ENCODE measurements at regions not wholly inside any gene's neighbourhood (a gene's known extent, or its start where the extent isn't known, plus 50 kb on each side); places are given as distances from the start of the nearest gene placed in this dataset.

DNA sequence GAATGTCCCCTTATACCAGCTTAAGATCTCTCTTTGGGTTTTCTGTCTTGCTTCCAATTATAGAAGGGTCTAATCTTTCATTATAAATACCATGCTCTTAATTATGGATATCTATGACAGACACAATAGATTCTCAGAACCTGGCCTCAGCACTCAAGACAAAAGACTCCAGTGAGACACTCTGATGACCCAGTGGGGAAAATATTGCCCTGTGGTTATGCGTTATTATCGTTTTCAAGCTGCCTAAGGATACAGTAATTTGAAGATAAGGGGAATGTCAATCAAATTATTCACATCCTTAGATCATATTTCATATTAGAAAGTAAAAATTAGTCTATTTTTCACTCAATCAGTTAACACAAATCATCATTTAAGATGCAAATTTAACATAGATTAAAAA, 748.8 kb downstream of the XPNPEP1 start:
- Histone ChIP-seq H3K9ac (ENCODE audit: low read depth, low read length) (no peak overlapping the region), H3K4me1 (ENCODE audit: control insufficient read depth, insufficient read depth, low read length) (no peaks in the 10 kb centered on the region), H3K36me3 (ENCODE audit: control insufficient read depth, insufficient read depth, low read length) (no peaks in the 10 kb centered on the region), H3K4me3 (ENCODE audit: low read depth, low read length) (no peak overlapping the region), H3K9me3 (ENCODE audit: control insufficient read depth, insufficient read depth, low read length) (no peaks in the 10 kb centered on the region), H3K27me3 (ENCODE audit: control insufficient read depth, insufficient read depth, low read length) (no peaks in the 10 kb centered on the region)

GRCh38 chr10:109173937-109174336, 749.4 kb downstream of the XPNPEP1 start:
- no peak overlapping the region for H3K9ac ChIP-seq (ENCODE audit: low read depth, low read length)
- H3K4me3 ChIP-seq (ENCODE audit: low read depth, low read length) = no peak overlapping the region
- no peaks in the 10 kb centered on the region for H3K36me3 ChIP-seq (ENCODE audit: control insufficient read depth, insufficient read depth, low read length)
- no peaks in the 10 kb centered on the region for H3K4me1 ChIP-seq (ENCODE audit: control insufficient read depth, insufficient read depth, low read length)
- H3K27me3 ChIP-seq (ENCODE audit: control insufficient read depth, insufficient read depth, low read length) = no peaks in the 10 kb centered on the region
- H3K9me3 ChIP-seq (ENCODE audit: control insufficient read depth, insufficient read depth, low read length) = no peaks in the 10 kb centered on the region

DNA sequence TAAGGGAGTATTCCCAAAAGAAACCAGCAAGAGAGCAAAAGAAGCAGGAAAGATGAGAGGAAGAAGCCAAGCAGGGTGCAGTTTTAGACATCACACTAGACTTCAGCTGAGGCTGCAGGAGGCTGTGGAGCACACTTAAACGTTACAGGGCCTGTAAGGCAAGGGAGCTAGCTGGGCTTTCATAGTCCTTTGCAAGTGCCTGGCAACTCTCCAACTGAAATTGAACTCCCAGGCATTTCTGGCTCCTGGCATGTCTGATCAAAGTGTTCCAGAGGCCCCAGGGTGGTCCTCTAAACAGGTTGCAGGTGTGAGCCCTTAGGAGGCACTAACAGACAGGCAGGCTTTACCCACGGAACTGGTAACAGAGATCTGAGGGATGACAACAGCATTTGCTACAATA, 750.2 kb downstream of the XPNPEP1 start:
- H3K9ac ChIP-seq (ENCODE audit: low read depth, low read length) = no peak overlapping the region
- H3K4me3 ChIP-seq (ENCODE audit: low read depth, low read length) = no peak overlapping the region
- no peaks in the 10 kb centered on the region for H3K9me3 ChIP-seq (ENCODE audit: control insufficient read depth, insufficient read depth, low read length)
- H3K36me3 ChIP-seq (ENCODE audit: control insufficient read depth, insufficient read depth, low read length) = no peaks in the 10 kb centered on the region
- no peaks in the 10 kb centered on the region for H3K4me1 ChIP-seq (ENCODE audit: control insufficient read depth, insufficient read depth, low read length)
- no peaks in the 10 kb centered on the region for H3K27me3 ChIP-seq (ENCODE audit: control insufficient read depth, insufficient read depth, low read length)

DNA sequence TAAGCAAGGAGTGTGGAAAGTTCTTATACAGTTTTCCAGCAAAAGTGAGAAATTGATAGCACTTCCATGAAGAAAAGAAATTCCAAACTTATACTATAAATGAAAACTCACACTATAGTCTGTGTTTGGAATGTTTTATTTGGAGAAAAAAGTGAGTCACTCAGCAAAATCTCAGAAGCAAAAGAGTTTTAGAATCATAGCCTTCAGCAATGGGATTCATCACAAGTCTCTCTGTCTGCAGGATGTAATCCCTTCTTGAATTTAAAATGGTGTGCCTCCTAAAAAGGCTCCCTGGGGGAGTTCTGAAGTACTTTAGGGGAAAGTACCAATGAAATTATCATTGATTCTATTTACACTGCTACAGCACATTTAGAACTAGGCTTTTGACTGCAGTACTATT, 756.4 kb downstream of the XPNPEP1 start:
- H3K4me3 ChIP-seq (ENCODE audit: low read depth, low read length) = no peak overlapping the region
- H3K36me3 ChIP-seq (ENCODE audit: control insufficient read depth, insufficient read depth, low read length) = no peaks in the 10 kb centered on the region
- H3K9ac ChIP-seq (ENCODE audit: low read depth, low read length) = no peak overlapping the region
- H3K27me3 ChIP-seq (ENCODE audit: control insufficient read depth, insufficient read depth, low read length) = no peaks in the 10 kb centered on the region
- H3K4me1 ChIP-seq (ENCODE audit: control insufficient read depth, insufficient read depth, low read length) = no peaks in the 10 kb centered on the region
- H3K9me3 ChIP-seq (ENCODE audit: control insufficient read depth, insufficient read depth, low read length) = no peaks in the 10 kb centered on the region

- Histone ChIP-seq H3K4me3 (ENCODE audit: low read depth, low read length) (no peak overlapping the region), H3K4me1 (ENCODE audit: control insufficient read depth, insufficient read depth, low read length) (no peaks in the 10 kb centered on the region), H3K36me3 (ENCODE audit: control insufficient read depth, insufficient read depth, low read length) (no peaks in the 10 kb centered on the region), H3K9ac (ENCODE audit: low read depth, low read length) (no peak overlapping the region), H3K9me3 (ENCODE audit: control insufficient read depth, insufficient read depth, low read length) (no peaks in the 10 kb centered on the region), H3K27me3 (ENCODE audit: control insufficient read depth, insufficient read depth, low read length) (no peaks in the 10 kb centered on the region)
Measured at GRCh38 chr10:109159351-109159750, 764.0 kb downstream of the XPNPEP1 start.

- Histone ChIP-seq H3K9ac (ENCODE audit: low read depth, low read length) (no peak overlapping the region), H3K4me3 (ENCODE audit: low read depth, low read length) (no peak overlapping the region), H3K9me3 (ENCODE audit: control insufficient read depth, insufficient read depth, low read length) (no peaks in the 10 kb centered on the region), H3K36me3 (ENCODE audit: control insufficient read depth, insufficient read depth, low read length) (no peaks in the 10 kb centered on the region), H3K27me3 (ENCODE audit: control insufficient read depth, insufficient read depth, low read length) (no peaks in the 10 kb centered on the region), H3K4me1 (ENCODE audit: control insufficient read depth, insufficient read depth, low read length) (no peaks in the 10 kb centered on the region)
Measured at GRCh38 chr10:109156396-109156795, 766.9 kb downstream of the XPNPEP1 start.

DNA sequence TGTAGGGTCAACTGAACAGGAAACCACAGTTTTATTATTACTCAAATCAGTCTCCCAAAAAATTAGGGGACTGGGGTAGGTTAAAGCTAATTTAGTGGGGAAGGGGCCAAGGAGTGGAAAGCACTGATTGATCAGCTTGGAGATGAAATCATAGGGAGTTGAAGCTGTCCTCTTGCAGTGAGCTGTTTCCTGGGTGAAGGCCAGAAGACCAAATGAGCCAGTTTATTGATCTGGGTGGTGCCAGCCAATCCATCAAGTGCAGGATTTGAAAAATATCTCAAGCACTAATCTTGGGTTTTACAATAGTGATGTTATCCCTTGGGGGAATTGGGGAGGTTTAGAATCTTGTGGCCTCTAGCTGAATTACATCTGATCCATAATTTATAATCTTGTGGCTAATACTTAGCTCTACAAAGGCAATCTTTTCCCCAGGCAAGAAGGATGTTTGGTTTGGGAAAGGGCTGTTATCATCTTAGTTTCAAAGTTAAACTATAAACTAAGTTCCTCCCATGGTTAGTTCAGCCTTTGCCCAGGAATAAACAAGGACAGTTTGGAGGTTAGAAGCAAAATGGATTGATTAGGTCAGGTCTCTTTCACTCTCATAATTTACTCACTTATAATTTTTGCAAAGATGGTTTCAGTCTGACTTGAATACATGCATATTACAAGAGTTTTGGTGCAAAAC, 773.5 kb downstream of the XPNPEP1 start:
- H3K27me3 ChIP-seq (ENCODE audit: control insufficient read depth, insufficient read depth, low read length) = no peaks in the 10 kb centered on the region
- H3K4me3 ChIP-seq (ENCODE audit: low read depth, low read length) = no peak overlapping the region
- no peaks in the 10 kb centered on the region for H3K9me3 ChIP-seq (ENCODE audit: control insufficient read depth, insufficient read depth, low read length)
- H3K4me1 ChIP-seq (ENCODE audit: control insufficient read depth, insufficient read depth, low read length) = no peaks in the 10 kb centered on the region
- H3K9ac ChIP-seq (ENCODE audit: low read depth, low read length) = no peak overlapping the region
- H3K36me3 ChIP-seq (ENCODE audit: control insufficient read depth, insufficient read depth, low read length) = no peaks in the 10 kb centered on the region

DNA sequence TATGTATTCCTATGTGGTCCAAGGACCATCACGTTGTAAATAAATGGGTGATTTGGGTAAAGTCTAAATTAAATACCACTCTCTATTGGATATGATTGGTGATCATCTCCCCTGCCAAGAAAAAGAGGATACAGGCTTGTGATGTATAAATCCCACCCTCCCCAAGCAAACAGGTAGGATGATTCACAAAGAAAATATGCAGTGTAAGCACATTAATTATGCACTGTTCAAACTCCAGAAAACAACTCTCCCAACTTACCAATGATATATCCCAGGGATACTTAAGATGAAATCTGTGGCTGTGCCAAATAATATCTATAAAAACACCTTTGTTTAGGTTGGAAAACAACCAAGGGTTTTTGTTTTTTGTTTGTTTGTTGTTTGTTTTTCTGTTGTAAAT, 795.9 kb downstream of the XPNPEP1 start:
- H3K27me3 ChIP-seq (ENCODE audit: control insufficient read depth, insufficient read depth, low read length) = no peaks in the 10 kb centered on the region
- H3K4me3 ChIP-seq (ENCODE audit: low read depth, low read length) = no peak overlapping the region
- H3K36me3 ChIP-seq (ENCODE audit: control insufficient read depth, insufficient read depth, low read length) = no peaks in the 10 kb centered on the region
- H3K4me1 ChIP-seq (ENCODE audit: control insufficient read depth, insufficient read depth, low read length) = no peaks in the 10 kb centered on the region
- no peak overlapping the region for H3K9ac ChIP-seq (ENCODE audit: low read depth, low read length)
- no peaks in the 10 kb centered on the region for H3K9me3 ChIP-seq (ENCODE audit: control insufficient read depth, insufficient read depth, low read length)

GRCh38 chr10:109126541-109126940, 796.8 kb downstream of the XPNPEP1 start:
- no peaks in the 10 kb centered on the region for H3K27me3 ChIP-seq (ENCODE audit: control insufficient read depth, insufficient read depth, low read length)
- no peak overlapping the region for H3K4me3 ChIP-seq (ENCODE audit: low read depth, low read length)
- H3K9me3 ChIP-seq (ENCODE audit: control insufficient read depth, insufficient read depth, low read length) = no peaks in the 10 kb centered on the region
- no peak overlapping the region for H3K9ac ChIP-seq (ENCODE audit: low read depth, low read length)
- H3K36me3 ChIP-seq (ENCODE audit: control insufficient read depth, insufficient read depth, low read length) = no peaks in the 10 kb centered on the region
- no peaks in the 10 kb centered on the region for H3K4me1 ChIP-seq (ENCODE audit: control insufficient read depth, insufficient read depth, low read length)

DNA sequence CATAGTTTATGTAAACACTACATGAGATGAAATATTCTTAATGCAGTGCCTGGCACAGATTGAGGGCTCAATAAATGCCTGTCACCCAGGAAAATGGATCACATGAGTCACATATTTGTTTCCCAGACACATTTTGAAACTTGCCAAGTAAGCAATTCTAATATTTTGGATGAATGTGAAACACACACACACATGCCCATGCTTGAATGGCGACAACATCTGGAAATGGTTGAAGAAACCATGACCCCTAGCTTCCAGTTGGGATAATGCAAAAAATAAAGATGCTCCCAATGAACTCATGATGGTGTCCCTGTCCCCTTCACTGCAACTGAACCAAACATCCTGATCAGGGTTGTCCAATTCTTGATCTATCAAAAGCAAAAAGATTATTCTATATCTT, 797.3 kb downstream of the XPNPEP1 start:
- Histone ChIP-seq H3K4me1 (ENCODE audit: control insufficient read depth, insufficient read depth, low read length) (no peaks in the 10 kb centered on the region), H3K36me3 (ENCODE audit: control insufficient read depth, insufficient read depth, low read length) (no peaks in the 10 kb centered on the region), H3K27me3 (ENCODE audit: control insufficient read depth, insufficient read depth, low read length) (no peaks in the 10 kb centered on the region), H3K9me3 (ENCODE audit: control insufficient read depth, insufficient read depth, low read length) (no peaks in the 10 kb centered on the region), H3K9ac (ENCODE audit: low read depth, low read length) (no peak overlapping the region), H3K4me3 (ENCODE audit: low read depth, low read length) (no peak overlapping the region)

- Histone ChIP-seq H3K4me3 (ENCODE audit: low read depth, low read length) (no peak overlapping the region), H3K9ac (ENCODE audit: low read depth, low read length) (no peak overlapping the region), H3K4me1 (ENCODE audit: control insufficient read depth, insufficient read depth, low read length) (no peaks in the 10 kb centered on the region), H3K27me3 (ENCODE audit: control insufficient read depth, insufficient read depth, low read length) (no peaks in the 10 kb centered on the region), H3K36me3 (ENCODE audit: control insufficient read depth, insufficient read depth, low read length) (no peaks in the 10 kb centered on the region), H3K9me3 (ENCODE audit: control insufficient read depth, insufficient read depth, low read length) (no peaks in the 10 kb centered on the region)
Measured at GRCh38 chr10:109115179-109115578, 808.1 kb downstream of the XPNPEP1 start.

DNA sequence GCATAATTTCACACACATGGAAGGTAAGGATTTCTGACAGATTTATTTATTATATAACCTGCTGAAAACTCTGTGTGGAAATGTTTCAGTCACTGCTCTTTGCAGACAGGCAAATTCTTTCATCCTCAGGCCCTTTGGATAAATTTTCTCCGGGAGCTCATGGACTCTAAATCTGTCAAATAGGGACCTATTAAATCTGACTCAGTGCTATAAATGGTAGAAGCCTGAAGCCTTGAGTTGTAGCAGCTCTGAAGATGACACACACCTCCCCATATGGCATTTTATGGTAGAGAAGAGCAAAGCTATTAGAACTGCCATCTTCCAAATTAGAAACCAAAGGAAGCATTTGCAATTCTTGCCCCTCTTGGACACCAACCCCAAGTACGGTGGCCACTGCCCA, 808.7 kb downstream of the XPNPEP1 start:
- Histone ChIP-seq H3K36me3 (ENCODE audit: control insufficient read depth, insufficient read depth, low read length) (no peaks in the 10 kb centered on the region), H3K9me3 (ENCODE audit: control insufficient read depth, insufficient read depth, low read length) (no peaks in the 10 kb centered on the region), H3K27me3 (ENCODE audit: control insufficient read depth, insufficient read depth, low read length) (peaks cover 2% of the 10 kb centered on the region), H3K4me3 (ENCODE audit: low read depth, low read length) (no peak overlapping the region), H3K9ac (ENCODE audit: low read depth, low read length) (no peak overlapping the region), H3K4me1 (ENCODE audit: control insufficient read depth, insufficient read depth, low read length) (no peaks in the 10 kb centered on the region)

Measured in iPS-15b (cell line).